ENCODE measurements at regions not wholly inside any gene's neighbourhood (a gene's known extent, or its start where the extent isn't known, plus 50 kb on each side); places are given as distances from the start of the nearest gene placed in this dataset.
"Not testable (repeated sequence)": the region's sequence is repeated elsewhere in the genome, so short reads cannot be mapped to it uniquely, and the experiment has no call there.

DNA sequence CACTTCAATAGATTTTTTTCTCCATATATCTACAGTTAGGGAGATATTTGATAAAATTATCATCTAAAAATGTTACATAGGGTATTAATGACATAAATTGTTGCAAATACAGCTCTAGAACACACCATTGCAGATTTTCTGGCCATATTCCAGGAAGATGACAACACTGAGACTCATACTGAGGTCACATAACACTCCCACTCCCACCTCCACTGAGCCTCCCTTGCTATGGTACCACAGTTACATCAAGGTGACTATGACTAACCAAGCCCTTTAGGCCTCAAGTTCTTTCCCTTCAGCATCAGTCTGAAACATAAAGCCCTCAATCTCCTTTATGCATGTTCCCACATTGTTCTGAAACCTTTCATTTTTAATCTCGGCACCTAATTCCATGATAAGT lies 932.0 kb upstream of the IGFBP7 start:
- no peak for DNase-seq

DNA sequence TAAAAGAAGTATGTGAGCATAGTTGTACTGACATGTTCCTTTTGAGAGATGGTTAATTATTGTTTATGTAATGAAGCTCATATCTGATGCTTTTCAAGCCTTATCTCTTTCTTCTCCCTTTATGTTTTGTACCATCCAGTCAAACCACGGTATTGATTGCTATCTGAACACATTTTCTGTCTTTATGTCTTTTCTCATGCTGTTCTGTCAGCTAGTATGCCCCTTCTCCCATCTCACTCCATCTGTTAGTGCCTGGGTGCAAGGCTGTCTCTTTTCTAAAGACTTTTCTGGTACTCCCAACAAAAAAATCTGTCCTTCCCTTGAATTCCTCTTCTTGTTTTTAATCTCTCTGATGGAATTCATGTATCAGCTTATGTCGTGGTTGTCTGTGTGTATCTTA lies 883.8 kb upstream of the IGFBP7 start:
- DNase-seq, result no peak

DNA sequence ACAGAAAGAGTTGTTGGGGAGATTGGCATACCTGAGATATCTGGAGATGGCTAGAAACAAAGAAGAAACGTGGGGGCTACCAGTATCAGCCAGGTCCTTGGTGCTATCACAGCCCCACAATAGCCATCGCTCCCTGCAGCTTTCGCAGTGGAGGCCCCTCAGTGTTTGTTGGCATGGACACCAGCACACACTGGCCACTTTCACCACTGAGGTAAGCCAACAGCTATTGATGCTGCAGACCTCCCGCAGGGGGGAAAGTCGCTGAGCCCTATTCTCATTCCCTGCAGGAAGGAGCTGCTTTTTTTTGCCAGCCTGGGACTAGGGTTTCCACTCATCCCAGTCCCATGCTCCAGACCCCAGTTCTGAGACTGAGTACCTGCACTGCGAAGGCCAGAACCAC lies 879.2 kb upstream of the IGFBP7 start:
- DNase-seq, result no peak

DNA sequence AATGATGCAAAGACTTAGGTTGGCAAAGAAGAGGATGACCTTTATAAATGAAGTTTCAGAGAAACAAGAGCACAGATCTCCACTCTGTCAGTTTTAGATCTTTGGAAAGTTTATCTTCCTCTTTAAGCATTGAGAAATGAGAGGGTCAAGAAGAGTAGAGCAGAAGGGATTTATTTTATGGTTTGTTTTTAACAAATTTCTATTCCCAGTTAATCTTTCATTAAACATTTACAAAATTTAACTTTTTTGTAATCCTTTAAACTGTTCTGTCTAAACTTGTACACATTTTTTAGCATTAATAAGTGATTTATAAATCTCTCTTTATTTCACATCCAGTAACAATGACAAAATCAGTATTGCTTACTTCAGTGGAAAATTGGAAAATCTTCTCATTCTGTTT lies 875.0 kb upstream of the IGFBP7 start:
- no peak for DNase-seq

DNA sequence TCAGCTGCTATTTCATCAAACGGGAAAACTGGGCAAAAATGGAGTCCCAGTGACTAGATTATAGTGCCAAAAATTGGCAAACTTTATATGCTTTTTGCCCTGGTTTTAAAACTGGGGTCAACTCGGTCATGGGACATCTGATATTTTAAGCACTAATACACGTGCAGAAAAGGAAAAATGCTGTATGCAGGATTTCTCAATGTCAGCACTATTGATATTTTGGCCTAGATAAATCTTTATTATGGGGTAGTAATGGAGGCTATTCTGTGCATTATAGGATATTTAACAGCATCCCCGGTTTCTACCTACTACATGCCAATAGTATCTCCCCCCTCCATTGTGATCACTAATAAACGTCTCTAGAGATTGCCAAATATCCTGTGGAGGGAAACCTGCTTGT lies 870.9 kb upstream of the IGFBP7 start:
- DNase-seq, result no peak

DNA sequence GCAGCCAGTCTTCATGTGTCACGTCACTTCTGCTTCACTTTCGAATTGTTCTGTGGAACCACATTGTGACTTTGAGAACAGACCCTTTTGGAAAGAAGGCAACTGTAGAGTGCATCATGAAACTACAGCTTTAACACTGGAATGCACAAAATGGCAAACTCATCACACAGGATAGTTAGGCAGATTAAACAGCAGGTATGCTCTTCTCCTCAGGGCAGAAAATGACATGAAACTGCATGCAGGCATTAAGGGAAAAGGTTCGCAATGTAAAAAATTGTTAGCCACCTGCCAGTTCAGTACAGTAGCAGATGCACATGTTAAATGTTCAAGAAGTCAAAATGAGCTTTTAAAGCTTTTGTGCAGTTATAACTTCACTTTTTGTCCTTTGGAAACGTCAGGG lies 864.6 kb upstream of the IGFBP7 start:
- DNase-seq, result no peak

DNA sequence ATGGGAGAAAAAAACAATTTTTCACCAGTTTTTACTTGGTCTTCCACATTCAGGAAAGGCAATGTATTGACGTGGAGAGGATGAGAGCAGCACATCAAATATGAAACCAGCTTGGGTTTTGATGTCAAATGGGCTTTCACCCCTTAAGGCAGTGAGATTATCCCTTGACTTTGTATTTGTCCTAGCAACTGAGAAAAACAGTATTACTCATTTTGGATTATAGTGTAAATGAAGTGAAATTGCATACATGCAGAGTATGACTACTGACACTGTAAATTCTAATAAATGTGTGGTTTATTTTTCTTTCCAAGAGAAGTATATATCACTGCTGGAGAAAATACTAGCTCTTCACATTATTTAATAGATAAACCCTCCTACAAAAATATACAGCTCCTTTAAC lies 863.6 kb upstream of the IGFBP7 start:
- no peak for DNase-seq

DNA sequence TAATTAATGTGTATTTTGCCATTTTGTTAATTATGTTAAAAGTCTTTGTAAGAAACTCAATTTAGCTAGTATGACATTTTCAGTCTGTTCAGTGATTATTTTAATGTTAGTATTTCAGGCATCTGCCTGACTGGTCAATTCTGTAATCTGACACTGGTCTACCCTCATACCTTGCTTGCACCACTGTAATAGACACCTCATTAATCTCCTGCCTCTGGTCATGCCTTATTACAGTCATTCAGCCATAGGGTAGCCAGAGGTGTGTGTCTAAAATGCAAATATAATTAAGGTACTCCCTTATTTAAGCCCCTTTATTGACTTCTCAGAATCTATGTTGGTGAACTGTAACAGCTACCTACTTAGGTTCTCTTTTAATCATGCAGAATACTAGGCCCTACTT lies 861.1 kb upstream of the IGFBP7 start:
- DNase-seq, result no peak

DNA sequence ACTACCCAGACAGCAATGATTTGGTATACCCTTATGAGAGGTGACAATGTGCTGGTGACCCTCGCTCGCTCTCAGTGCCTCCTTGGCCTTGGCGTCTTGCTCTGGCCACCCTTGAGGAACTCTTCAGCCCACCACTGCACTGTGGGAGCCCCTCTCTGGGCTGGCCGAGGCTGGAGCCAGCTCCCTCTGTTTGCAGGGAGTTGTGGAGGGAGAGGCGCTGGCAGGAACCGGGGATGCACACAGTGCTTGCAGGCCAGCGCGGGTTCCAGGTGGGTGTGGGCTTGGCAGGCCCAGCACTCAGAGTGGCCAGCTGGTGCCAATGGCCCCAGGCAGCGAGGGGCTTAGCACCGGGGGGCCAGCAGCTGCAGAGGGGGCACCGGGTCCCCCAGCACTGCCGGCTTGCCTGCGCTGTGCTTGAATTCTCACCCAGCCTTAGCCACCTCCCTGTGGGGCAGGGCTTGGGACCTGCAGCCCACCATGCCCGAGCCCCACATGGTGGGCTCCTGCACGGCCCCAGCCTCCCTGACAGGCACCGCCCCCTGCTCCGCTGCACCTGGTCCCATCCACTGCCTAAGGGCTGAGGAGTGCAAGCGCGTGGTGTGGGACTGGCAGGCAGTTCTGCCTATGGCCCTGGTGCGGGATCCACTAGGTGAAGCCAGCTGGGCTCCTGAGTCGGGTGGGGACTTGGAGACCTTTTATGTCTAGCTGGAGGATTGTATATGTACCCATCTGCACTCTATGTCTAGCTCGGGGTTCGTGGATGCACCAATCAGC lies 857.0 kb upstream of the IGFBP7 start:
- no peak for DNase-seq

DNA sequence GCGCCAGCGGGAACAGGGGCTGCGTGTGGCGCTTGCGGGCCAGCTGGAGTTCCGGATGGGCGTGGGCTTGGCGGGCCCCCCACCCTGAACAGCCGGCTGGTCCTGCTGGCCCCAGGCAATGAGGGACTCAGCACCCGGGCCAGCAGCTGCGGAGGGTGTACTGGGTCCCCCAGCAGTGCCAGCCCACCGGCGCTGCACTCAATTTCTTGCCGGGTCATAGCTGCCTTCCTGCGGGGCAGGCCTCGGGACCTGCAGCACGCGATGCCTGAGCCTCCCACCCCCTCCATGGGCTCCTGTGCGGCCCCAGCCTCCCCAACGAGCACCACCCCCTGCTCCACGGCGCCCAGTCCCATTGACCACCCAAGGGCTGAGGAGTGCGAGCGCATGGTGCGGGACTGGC lies 855.2 kb upstream of the IGFBP7 start:
- not testable (repeated sequence) for DNase-seq

DNA sequence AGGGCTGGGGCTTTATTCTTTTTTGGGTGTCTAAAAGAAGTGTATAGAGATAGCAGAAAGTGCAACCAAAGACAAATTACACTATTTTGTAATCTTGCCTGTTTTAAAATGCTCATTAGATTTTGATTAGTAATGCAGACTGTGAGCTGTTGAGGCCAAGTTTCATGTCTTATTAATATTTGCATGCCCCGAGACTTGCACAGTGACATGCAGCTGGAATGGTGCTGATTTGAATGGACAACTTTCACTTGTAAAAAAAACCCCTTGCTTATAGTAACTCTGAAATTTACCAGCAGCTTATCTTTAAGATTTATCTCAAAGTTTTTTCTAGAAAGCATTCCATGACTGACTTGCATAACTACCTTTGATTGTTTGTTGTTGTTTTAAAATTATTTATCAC lies 835.1 kb upstream of the IGFBP7 start:
- no peak for DNase-seq

DNA sequence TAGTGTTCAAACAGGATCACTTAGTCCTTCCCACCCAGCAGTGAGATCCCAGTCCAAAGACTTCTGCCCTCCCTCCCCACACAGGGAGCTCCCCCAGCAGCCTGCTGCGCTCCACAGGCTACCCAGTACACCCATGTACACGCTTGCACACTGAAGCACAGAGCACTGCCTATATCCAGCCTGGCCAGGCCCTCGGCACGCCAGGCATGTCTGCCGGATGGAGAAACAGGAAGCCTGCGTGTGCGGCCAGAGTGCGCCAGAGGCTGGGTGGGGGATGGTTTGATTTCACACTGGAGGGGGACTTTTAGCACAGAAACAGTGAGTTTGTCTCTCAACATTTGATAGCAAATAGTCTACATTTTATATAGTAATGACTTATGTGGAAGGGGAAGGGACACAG lies 833.5 kb upstream of the IGFBP7 start:
- no peak for DNase-seq

DNA sequence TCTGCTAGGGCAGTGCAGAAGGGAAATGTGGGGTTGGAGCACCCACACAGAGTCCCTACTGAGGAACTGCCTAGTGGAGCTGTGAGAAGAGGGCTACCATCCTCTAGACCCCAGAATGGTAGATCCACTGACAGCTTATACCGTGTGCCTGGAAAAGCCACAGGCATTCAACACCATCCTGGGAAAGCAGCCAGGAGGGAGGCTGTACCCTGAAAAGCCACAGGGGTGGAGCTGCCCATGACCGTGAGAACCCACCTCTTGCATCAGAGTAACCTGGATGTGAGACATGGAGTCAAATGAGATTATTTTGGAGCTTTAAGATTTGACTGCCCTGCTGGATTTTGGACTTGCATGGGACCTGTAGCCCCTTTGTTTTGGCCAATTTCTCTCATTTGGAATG lies 827.1 kb upstream of the IGFBP7 start:
- not testable (repeated sequence) for DNase-seq

DNA sequence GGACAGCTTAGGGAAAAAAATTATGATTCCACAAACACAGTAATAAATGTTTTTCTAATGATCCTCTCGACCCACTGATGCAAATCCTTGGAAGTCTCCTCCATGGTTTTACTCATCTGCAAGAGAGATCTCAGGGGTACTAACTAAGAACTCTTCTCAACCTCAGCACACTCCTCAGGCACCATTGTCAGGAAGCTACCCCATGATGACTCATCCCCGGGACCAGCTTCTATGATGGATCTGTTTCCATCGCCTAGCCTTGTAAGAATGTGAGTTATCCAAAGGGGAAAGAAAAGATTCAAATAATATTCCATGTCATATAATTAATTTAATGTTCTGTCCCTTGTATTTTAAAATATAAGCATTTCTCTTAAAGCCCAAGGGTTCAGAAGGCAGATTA lies 816.1 kb upstream of the IGFBP7 start:
- no peak for DNase-seq

DNA sequence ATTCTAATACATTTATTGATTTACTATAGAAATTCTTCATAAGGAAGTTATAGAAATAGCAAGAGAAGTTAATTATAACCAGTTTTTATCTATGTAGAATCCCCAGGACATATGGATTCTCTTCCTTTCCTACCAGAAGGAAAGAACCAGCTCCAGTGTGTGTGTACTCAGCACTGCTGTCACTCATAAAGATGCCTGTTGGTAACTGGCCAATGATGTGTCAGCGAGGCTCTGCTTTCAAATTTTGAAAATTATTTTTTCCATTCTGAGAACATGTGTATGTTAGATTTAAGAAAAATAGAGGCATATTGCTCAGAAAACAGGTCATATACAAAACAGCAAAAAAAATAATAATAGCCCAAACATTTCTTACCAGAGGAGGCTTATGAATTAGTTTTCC lies 814.8 kb upstream of the IGFBP7 start:
- no peak for DNase-seq

DNA sequence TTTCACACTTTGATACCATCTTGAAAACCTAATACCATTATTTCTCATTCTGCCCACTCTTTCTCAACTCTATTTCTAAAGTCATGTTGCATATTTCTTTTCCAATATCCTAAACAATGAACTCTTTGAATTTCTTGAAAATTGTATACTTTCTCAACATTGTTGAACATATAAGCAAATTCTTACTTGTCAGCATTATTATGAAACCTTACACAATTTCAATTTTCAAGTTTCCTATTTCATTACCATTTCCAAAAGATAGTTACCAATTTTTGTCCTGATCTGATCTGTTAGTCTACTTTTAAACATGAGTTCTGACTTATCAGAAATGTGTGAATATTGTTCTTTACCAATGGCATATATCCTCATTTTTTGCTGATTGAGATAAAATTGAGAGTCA lies 806.3 kb upstream of the IGFBP7 start:
- DNase-seq, result no peak

DNA sequence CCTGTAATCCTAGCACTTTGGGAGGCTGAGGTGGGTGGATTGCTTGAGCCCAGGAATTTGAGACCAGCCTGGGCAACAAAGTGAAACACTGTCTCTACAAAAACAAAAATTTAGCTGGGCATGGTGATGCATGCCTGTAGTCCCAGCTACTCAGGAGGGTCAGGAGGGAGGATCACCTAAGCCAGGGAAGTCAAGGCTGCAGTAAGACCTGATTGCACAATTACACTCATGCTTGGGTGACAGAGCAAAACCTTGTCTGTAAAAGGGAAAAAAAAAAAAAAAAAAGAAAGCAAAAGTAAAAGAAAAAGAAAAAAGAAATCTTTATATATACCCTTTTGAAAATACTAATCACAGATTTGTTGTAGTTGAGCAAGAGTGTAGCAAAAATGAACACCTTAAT lies 801.0 kb upstream of the IGFBP7 start:
- no peak for DNase-seq

DNA sequence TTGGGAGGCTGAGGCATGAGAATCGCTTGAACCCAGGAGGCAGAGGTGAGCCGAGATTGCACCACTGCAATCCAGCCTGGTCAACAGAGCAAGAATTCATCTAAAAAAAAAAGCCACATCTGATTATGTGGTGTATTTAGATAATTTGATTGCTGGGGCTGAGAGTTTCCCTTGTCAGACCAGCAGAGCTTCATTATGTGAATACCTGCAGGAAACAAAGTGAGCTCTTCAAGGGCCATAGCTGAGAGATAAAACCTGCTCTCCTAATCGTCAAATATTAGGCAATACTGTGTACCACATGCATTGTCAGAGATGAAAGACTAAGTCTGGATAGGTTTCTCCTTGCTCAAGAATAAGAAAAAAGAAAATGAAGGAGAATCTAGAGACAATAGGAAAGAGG lies 800.0 kb upstream of the IGFBP7 start:
- DNase-seq, result no peak

DNA sequence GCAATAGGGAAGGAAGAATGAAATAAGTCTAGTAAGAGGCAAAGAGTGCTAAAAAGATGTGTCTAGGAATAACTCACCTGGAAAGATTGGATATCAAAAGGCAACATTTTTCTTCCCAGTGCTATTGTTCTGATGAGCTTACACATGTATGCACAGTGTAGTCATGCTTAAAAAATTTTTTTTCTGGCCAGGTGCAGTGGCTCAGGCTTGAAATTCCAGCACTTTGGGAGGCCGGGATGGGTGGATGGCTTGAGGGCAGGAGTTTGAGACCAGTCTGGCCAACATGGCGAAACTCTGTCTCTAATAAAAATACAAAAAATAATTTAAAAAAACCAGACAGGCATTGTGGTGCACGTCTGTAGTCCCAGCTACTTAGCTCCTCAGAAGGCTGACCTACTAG lies 795.8 kb upstream of the IGFBP7 start:
- DNase-seq, result no peak

DNA sequence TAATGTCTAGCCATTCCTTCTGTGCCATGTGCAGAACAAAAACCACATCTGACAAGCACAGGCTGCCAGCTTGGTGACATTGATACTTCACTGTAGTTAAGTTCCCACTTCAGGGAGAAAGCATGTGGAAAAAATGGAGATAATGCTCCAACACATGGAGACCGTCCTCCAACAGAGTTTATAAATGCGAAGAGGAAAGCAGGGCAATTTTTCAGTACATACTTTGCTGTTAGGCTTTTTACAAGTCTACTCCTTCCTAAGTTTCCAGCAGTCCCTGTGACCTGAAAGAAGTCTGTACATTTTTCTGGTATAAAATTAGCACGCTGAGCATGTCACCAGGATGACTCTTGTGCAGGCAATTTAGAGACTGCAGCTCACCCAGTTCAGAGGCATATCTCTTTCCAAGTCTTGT lies 766.9 kb upstream of the IGFBP7 start:
- DNase-seq, result no peak

DNA sequence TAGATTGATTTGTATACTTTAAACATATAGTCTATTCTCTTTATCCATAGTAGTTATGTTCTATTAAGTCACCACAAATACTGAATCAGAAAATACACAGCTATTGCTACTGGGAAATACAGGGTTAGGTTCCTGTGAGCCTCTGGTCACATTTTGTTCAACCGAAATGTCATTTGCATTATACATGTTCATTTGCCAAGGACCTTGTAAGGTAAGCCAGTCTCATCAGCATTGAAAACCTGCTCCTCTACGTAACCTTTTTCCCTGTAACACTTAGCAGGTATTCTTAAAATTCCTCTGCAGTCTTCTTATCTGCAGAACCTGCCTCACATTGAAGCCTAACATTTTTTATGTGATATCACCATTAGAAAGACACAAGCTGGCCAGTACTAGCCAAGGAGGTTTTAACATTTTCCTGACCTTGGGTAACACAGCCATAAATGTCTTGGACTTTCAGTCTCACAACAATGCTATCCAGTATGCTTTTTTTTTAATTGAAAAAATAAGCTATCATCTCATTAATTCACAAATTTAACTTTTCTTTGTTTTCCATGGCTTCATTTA lies 765.7 kb upstream of the IGFBP7 start:
- no peak for DNase-seq

DNA sequence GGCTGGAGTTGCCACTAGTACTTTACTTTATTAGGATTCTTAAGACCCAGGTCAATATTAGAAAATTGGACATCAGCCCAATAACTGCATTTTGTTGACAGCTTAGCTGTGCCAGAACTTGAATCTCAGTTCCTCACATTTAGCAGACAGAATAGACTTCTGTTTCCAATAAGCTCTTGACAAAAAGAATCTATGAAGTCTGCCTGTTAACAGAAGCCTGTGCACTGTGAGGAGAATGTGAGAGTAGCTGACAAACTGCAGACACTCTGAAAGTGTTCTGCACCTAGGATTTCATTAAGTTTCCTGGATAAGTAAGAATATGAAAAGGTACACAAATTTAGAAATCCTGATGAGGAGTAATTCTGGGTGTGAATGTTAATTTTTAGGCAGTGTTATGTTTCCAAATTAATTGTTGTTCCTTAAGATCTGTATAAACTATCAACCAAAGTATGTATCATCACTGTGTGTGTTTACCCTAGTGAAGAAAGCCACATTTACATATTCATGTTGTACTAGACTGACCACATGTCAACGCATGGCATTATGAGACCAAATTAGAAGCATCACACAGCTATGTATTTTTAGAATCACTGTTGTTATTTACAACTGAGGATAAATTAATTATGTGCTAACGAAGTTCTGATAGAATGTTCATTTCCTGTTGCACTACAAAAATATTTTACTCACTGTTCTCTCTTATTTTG lies 756.4 kb upstream of the IGFBP7 start:
- DNase-seq, result no peak

DNA sequence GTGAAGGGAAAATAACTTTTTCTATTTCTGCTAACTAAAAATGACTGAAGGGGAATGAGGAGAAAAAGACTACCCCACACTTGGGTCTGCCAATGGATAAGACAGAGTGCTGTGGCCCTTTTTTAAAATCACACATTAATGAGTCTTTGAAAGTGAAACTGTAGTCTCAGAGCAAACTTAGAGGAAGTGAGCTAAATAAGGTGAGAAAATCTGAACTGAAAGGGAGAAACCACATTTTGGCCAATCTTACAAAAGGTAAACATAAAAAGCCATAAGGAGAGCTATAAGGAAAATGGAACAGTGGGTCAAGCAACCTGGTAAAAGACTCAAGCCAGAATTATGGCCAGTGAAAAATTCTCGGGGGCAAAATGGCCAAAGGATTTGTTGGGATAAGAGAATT lies 755.1 kb upstream of the IGFBP7 start:
- DNase-seq, result no peak

DNA sequence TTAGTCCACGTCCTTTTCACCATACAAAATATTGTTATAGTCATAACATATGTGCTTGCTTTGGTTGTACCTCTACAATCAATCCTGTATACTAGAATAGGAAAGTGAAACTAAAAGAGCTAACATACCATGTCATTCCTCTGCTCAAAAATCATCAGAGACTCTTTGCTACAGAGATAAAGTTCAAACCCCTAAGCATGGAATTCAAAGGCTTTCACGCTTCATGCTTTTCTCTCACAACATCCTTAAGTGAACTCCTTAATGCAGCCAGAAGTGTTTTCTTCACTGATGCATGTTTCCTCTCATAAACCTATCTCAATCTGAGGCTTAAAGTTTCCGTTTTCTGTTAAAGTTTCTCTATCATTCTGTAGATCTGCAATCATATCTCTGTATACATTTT lies 744.6 kb upstream of the IGFBP7 start:
- DNase-seq, result no peak

All from fibroblast of skin of back (primary cell).